ENCODE measurements at regions not wholly inside any gene's neighbourhood (a gene's known extent, or its start where the extent isn't known, plus 50 kb on each side); places are given as distances from the start of the nearest gene placed in this dataset.
"Not testable (repeated sequence)": the region's sequence is repeated elsewhere in the genome, so short reads cannot be mapped to it uniquely, and the experiment has no call there.

DNA sequence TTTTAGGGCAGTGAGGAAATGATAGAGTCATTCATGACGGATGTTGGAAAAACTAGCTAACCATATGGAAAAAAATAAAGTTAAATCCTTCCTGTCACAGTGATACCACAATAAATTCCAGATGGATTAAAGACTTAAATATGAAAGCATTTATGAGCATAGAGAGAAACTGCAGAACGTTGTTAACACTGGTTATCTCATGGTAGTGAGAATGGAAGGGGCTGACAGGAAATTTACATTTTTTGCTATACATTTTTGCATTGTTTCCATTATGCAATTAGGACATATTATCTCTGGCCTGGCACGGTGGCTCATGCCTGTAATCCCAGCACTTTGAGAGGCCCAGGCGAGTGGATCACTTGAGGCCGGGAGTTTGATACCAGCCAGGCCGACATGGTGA, 130.5 kb upstream of the VOPP1 start:
- FAIRE-seq: not testable (repeated sequence)

DNA sequence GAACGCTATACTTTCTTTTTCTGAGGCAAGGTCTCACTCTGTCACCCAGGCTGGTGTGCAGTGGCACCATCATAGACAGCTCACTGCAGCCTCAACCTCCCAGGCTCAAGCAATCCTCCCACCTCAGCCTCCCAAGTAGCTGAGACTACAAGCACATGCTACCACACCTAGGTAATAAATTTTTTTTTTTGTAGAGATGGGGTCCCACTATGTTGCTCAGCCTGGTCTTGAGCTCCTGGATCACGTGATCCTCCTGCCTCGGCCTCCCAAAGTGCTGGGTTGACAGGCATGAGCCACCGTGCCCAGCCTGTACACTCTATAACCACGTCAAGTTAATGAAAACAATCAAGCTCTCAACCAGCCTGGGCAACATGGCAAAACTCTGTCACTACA, 127.1 kb upstream of the VOPP1 start:
- not testable (repeated sequence) for FAIRE-seq

DNA sequence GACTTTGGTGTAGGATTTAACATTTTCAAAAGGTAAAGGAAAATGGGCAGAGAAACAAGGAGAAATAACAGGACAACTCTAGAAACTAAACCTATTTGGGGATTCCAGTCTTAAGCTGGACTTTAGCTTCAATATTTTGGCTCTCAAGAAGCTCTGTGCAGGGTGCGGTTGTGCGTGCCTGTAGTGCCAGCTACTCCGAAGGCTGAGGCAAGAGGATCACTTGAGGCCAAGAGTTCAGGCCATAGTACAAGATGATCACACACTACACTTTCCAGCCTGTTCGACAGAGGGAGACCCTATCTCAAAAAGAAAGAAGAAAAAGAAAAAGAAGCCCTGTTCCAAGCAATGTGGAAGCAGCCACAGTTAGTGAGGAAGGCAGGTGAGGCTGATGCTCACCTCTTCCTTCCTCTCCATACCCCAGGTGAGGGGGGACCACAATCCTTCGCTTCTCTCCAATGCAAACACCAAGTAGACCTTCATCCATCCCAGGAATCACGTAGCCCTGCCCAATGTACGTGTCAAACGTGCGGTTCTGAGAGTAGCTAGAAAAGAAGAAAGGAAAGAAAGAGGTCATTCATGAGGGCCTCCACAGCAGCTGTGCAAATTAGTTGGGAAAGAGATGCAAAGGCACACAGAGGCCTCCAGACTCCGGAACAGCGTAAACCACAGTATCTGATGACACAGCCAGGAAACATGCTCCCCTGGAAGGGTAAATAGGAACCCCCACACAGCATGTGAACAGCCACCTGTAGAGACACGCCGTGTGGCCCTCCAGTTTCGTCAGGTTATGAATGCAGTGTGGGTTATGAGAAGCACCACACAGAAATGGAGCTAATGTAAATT, 126.5 kb upstream of the VOPP1 start:
- FAIRE-seq: not testable (repeated sequence)

DNA sequence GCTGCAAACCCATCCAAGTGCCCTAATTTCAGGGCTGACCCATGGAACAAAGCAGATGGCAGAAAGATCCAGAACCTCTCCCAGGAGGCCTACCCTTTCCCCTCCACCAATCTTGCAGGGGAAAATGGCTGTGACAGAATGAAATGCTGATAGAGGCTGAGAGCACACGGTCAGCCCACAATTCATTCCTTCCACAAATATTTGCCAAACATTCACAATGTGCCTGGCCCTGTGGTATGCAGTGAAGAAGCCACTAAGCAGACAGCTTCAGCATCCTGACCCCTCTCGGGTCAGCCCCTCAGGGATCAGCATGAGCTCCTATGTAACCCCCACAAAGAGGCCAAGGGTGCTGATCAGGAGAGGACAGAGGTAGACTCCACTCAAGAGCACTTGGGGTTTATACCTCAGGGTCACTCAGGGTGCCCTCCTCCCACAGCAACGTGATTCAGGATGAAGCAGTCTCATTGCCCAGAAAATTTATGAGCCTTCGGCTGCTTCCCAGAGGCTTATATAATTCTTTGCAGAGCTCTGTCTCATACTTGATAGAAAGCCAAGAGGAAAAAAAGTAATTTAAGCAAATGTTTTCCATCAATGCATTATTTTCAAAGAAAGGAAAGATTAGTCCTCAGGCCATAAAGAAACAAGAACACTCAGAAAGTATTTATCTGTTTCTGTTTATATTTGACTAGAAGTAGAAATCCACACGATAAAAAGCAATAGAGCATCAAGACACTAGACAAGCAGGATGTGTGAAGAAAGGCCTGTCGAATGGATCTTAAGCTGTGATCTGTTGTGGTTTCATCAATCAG, 123.8 kb upstream of the VOPP1 start:
- FAIRE-seq: not testable (repeated sequence)

DNA sequence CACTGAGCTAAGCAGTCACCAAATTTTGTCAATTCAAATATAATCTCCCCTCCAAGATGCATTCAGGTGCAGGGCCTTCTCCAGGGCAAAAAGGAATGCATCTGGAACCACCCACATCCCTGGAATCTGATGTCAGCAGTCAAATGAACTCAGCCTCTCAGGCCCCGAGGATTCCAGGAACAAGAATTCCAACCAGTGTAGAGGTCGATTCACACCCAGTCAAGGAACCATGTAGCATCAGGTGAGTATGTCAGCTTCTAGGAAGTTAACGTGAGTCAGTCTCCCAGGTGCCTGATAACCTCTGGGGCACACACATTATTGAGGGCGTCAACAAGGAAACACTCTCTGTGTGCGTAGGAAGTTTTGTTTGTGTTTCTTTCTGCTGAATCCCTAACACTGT, 122.2 kb upstream of the VOPP1 start:
- FAIRE-seq: not testable (repeated sequence)

DNA sequence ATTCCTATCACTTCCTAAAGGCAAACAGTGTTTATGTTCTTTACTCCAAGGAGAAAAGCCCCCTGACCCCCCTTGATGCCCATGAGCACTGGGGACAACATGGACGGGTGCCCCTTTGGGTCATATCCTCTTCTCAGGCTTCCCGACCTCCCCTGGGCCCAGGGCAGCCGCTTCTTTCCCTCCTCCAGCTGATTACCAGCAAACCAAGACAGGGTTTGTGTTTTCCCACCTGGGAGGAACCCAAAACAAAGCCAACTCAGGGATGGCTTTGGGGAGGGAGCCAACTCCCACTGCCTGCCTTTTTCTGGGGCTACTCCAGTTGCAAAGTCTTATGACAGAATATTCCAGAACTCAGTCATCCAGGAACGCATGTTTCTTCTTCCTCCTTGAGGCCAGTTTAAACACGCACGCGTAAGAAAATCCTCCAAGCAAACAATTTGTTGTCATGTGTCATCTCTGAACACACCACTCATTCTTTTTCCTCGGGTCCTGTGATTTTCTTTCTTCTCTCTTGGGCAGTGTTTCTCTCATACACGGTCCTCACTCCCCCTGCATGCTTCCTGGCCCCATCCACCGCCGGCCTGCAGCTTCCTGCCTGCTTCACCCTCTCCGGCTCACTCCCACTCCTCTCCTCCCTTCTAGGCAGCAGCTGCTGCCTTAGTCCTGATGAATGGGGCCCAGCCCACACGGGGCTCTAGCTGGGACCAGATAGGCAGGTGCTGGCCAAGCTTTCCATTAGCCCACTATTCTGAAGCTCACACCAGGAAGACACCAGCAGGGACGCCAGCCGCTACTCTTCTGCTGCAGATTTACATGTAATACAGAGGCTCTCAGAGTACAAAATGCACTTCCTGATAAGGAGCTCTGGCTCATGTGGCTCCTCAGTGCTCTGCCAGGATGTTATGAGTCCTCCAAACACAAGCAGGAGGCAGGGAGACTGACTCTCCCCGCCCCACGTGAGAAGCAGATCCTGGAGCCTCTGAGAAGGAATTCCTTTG, 116.7 kb upstream of the VOPP1 start:
- FAIRE-seq: not testable (repeated sequence)

DNA sequence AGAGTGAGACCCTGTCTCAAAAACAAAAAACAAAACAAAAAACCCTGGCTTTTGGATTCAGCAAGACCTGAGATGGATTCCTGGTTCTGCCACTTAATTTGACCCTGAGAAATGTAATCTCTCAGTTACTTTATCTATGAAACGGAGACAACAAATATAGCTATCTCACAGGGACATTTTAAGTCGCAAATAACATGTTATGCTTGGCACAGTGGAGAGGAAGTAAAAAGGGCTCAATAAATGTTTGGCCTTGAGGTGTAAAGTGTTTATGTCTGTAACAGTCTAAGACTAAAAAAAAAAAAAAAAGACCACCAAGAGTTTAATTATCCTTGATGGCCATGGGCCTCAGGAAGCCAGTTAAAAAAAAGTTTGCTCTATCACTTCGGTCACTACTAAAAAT, 116.0 kb upstream of the VOPP1 start:
- not testable (repeated sequence) for FAIRE-seq

DNA sequence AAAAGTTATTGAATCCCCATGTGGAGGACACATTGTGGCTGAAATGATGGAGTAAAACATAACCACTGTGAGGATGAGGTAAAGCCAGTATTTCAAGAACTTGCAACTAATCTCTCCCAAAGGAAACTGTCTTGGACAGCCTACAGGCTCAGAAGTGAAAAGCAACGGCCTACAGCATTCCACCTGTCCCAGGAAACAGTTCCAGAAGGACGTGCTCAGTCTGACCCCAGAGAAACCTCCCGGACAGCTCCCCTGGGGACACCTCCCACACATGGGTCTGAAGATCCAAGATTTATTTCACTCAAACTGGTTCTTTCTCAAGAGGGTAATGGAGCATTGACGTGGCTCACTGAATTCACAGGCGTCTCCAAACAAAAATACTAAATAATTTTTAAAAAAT, 115.0 kb upstream of the VOPP1 start:
- not testable (repeated sequence) for FAIRE-seq

DNA sequence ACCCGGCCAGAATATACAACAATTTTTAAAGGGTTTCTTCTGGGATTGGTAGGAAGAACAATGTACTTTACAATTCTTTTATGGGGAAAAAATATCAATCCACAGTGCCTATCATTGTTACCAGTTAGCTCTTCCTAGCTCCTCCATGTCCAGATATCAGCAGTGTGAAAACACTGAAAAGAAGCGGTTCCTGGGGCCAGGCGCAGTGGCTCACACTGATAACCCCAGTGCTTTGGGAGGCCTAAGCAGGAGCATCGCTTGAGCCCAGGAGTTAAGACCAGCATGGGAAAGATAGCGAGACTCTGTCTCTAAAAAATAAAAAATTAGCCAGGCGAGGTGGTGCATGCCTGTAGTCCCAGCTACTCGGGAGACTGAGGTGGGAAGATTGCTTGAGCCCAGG, 114.5 kb upstream of the VOPP1 start:
- not testable (repeated sequence) for FAIRE-seq

DNA sequence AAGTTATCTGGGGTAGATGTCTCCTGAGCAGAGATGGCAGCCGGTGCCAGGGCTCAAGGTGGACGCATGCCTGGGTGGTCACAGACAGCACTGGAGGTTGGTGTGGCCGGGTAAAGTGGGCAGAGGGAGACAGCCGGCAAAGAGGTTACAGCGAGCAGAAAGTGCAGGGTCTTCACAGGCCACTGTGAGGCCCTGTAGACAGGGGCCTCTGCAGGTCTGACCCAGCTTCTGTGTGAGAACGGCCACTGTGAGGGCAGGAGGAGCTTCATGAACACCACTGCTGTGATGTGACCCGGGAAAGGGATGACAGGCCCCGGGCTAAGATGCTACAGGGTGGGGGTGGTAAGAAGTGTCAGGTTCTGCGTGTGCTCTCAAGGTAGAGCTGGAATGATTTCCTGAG, 111.2 kb upstream of the VOPP1 start:
- not testable (repeated sequence) for FAIRE-seq

DNA sequence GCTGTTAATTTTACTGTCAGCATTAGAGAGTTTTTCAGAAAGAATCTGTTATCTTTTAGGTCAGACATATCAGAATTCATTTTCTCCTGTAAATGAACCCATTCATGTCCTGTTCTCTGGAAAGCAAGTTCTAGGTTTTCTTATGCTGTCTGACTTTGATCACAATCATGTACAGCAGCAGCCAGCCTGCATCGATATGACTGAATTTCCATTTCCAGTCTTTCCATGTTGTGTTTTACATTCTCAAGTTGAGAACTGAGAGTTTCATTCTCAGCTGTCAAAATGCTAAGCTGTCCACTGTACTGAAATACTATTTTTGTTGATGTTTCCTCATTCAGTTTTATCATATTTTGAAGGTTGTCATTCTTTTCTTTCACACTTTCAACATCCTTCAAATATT, 103.3 kb upstream of the VOPP1 start:
- FAIRE-seq: not testable (repeated sequence)

DNA sequence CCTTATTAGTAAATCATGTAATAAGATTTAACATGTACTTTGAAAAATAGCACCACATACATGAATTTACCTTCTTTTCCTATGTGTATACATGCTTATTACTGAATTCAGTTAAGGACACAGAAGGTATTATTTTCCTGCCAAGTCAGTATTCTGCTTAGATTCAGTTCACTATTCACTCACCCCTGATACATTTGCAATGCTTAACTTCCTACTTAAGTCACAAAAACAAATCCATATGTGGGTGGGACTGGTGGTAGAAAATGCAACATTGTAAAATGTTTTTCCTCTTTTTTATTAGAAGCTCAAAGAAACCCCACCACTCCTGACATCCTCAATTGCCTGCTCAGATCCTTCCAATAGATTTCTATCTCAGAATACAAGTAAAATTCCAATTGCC, 101.2 kb upstream of the VOPP1 start:
- not testable (repeated sequence) for FAIRE-seq

DNA sequence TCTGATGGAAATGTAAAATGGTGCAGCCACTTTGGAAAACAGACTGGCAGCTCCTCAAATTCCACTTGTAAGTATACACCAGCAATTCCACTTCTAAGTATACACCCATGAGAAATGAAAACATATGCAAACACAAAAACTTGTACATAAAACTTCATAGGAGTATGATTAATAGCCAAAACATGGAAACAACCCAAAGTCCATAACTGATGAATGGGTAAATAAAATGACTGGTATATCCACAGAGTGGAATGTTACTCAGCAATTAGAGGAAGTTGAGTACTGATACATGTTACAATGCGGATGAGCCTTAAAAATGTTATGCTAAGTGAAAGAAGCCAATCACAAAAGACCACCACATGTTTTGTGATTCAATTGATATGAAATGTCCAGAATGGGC, 99.8 kb upstream of the VOPP1 start:
- FAIRE-seq: not testable (repeated sequence)

DNA sequence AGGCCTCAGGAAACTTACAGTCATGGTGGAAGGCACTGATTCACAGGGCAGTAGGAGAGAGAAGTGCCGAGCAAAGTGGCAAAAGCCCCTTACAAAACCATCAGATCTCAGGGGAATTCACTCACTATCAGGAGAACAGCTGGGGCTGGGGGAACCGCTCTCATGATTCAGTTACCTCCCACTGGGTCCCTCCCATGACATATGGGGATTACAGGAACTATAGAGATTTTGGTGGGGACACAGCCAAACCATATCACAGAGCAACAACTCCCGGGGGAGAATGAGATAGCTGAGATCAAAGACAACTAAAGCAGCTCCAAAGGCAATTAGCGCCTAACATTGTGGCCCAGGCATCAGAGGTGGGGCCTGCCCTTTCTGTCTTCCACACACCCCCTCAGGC, 85.4 kb upstream of the VOPP1 start:
- FAIRE-seq: no peak

DNA sequence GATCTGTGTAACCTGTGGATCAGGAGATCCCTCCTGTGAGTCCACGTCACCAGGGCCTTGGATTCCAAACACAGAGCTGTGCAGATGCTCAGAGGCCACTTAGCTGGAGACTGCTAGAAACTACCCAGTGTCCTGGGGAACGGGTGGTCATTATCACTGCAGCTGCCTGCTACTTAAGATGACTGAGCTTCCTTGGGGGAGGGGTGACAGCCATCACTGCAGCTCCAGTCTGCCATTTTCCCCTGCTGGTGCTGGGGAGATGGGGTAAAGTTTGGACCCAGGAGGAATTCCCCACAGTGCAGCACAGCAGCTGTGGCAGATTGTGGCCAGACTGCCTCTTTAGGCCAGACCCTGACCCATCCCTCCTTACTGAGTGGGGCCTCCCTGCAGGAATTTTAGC, 78.8 kb upstream of the VOPP1 start:
- FAIRE-seq: no peak

DNA sequence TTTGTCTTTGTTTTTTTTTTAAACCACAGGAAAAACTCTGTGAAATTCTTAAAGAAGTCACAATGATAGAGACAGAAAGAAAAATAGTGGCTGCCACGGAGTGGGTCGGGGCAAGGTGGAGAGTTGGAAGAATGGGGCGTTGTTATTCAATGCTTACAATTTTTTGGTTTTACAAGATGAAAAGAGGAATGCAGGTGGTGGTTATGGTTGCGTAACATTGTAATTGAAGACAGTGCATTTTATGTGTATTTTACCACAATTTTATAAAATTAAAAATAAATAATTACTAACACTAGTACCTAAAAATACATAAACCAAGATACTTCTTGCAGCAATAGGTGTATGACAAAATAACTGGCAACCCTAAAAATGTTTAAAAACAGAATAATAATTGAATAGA, 76.9 kb upstream of the VOPP1 start:
- FAIRE-seq: no peak

DNA sequence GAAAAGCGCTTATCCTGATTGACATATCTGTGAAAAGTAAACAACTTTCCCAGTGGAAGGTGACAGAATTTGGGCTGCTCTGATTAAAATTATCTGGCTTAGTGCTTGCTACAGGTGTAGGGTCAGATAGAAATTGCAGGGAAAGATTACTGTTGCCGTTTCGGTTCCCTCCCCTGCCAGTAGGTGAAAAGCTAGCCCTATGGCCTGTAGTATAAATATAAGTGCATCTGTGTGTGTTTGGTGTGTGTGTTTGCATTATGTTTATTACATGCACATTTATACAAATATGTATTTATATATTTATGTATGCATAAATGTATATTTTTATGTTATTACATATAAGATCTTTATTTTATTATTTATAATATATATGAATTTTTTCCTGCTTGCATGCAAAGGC, 72.3 kb upstream of the VOPP1 start:
- no peak for FAIRE-seq

DNA sequence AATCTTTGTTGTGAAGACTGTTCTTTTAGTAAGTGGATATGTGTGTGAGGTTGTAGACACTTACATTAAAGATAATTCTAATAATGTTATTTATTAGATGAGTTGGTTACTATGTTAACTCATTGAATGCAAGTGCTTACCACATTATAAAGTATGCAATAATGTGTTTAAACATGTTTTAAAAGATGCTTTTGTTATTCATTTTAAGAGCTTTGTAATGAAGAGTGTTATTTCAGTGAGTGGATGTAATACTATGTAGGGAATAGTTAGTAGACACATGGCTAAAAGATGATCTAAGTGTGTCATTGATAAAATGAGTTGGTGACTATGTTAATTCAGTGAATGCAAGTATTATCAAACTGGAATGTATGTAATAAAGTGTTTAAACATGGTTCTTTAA, 70.0 kb upstream of the VOPP1 start:
- FAIRE-seq: no peak

DNA sequence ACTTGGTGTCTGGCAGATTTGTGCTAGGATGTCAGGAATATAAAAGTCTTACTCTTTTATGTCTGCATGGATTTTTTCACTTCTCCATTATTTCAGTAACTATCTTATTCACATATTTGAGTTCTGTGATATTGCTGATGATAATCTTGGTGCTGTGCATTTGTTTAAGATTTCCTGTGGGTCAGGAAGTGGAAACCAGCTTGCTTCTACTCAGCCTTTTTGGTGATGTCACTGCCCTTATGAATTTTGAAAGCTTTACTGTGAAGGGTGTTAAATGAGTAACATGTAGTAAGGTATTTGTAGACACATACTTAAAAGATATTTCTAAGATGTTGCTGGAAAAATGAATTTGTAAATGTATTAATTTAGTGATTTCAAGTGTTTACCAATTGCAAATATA, 69.5 kb upstream of the VOPP1 start:
- FAIRE-seq: no peak

DNA sequence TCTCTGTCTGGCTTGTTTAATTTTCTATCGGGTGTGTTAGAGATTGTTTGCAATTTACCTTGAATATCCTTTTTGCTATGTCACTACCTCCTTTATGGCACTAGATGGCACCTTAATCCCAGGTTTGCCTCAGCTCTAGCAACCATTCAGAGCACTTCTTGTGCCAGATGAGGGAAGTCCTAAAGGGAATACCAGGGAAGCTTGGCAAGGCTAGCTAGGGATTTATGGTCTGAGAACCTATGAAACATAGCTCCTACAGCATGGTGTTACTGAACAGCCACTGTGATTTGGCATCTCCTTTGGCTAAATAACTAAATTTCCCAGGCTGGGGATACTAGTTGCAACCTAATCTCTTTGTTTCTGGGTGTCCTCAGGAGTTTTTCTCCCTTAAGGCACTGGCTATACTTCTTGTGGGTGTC, 69.0 kb upstream of the VOPP1 start:
- FAIRE-seq: peak; percentile 96

DNA sequence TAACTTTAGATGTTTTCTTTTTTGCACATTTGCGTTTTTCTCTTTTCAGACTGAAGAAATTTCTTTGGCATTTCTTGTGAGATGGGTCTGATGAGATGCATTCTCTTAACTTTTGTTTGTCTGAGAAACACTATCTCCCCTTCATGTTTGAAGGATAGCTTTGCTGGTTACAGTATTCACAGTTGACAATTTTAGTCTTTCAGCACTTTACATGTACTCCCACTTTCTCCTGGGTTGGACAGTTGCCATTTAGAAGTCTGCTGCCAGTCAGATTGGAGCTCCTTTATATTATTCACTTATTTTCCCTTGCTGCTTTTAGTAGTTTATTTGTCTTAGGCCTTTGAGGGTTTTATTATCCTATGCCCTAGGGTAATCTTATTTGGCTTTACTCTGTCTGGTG, 67.3 kb upstream of the VOPP1 start:
- FAIRE-seq: no peak

DNA sequence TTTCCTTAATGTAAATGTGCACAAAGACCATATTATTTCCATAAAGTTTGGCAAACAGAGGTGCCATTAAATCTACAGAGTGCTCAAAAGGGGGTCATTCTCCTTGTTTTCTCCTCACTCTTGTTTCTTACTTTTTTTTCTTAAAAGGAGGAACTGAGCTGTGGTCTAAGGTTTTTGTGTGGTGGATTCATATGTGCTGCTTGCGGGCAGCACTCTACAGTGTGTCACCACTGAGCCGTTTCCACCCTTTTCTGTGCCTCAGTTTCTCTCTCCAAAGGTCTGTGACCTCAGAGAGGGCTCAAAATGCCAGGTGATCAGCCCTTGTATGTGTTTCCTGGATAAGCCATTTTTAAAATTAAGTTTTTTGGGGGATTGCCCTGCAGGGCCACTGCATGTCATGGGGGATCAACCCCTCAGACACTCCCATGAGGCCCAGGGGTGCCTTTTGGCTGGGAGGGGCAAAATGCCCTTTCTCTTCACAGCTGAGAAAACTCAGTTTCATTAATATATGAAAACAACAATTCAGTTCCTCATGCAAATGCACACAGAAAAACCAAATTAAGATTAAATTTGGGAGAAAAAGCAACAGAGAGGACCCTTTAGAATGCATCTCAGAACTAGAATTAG, 56.9 kb upstream of the VOPP1 start:
- FAIRE-seq: no peak

All from islet of Langerhans (tissue), 1 donor.